HG03460 (cell line): ENCODE measurements at regions not wholly inside any gene's neighbourhood (a gene's known extent, or its start where the extent isn't known, plus 50 kb on each side); places are given as distances from the start of the nearest gene placed in this dataset.

Experiments
- ATAC-seq: cut with Tn5 transposase; IDR thresholded peaks from one replicate; pipeline ENCODE4 v1.9.1; 2021; ENCODE audit not compliant: unreplicated experiment

GRCh38 chr1:212525479-212526110 lies 83.0 kb upstream of the ATF3 start:
- no peak for ATAC-seq

- ATAC-seq, result no peak
These were observed 82.5 kb upstream of the ATF3 start for GRCh38 chr1:212526111-212526491.

GRCh38 chr1:212528501-212528900 lies 80.1 kb upstream of the ATF3 start:
- no peak for ATAC-seq

GRCh38 chr1:212529211-212529741 lies 79.3 kb upstream of the ATF3 start:
- ATAC-seq, result no peak

GRCh38 chr1:212531267-212531666 lies 77.3 kb upstream of the ATF3 start:
- no peak for ATAC-seq

- ATAC-seq, result no peak
These were observed 76.8 kb upstream of the ATF3 start for GRCh38 chr1:212531796-212532195.

- no peak for ATAC-seq
These were observed 76.0 kb upstream of the ATF3 start for GRCh38 chr1:212532469-212533147.

- no peak for ATAC-seq
These were observed 75.4 kb upstream of the ATF3 start for GRCh38 chr1:212533148-212533517.

- no peak for ATAC-seq
These were observed 72.0 kb upstream of the ATF3 start for GRCh38 chr1:212536586-212536985.

- ATAC-seq, result no peak
These were observed 71.0 kb upstream of the ATF3 start for GRCh38 chr1:212537610-212538009.

GRCh38 chr1:212539737-212540430 lies 68.7 kb upstream of the ATF3 start:
- ATAC-seq, result no peak

GRCh38 chr1:212542761-212543187 lies 65.8 kb upstream of the ATF3 start:
- no peak for ATAC-seq

GRCh38 chr1:212544110-212544509 lies 64.5 kb upstream of the ATF3 start:
- no peak for ATAC-seq

- no peak for ATAC-seq
These were observed 62.5 kb upstream of the ATF3 start for GRCh38 chr1:212545941-212546635.

- ATAC-seq, result no peak
These were observed 59.0 kb upstream of the ATF3 start for GRCh38 chr1:212549503-212550017.

- ATAC-seq, result no peak
These were observed 56.6 kb upstream of the ATF3 start for GRCh38 chr1:212551929-212552328.

GRCh38 chr1:212553676-212554075 lies 54.9 kb upstream of the ATF3 start:
- no peak for ATAC-seq

- ATAC-seq, result no peak
These were observed 54.2 kb upstream of the ATF3 start for GRCh38 chr1:212554401-212554800.

- ATAC-seq, result no peak
These were observed 53.1 kb upstream of the ATF3 start for GRCh38 chr1:212555426-212555825.

- no peak for ATAC-seq
These were observed 51.6 kb upstream of the ATF3 start for GRCh38 chr1:212556822-212557549.
